Hematopoietic multipotent progenitor cell (in vitro differentiated cells): ENCODE measurements at regions not wholly inside any gene's neighbourhood (a gene's known extent, or its start where the extent isn't known, plus 50 kb on each side); places are given as distances from the start of the nearest gene placed in this dataset.
"Not testable (repeated sequence)": the region's sequence is repeated elsewhere in the genome, so short reads cannot be mapped to it uniquely, and the experiment has no call there.

Experiments used
- DNase-seq, 3 donors: peaks; one replicate each; pipeline ENCODE4 v3.0.0-alpha.2; 2011 to 2015; ENCODE audit warnings: low read depth in 2 of 3, low spot score in 2 of 3

- no peak for DNase-seq
Measured at GRCh38 chr9:89850631-89851325, 246.0 kb downstream of the GADD45G start.

- DNase-seq = no peak
Measured at GRCh38 chr9:89853161-89853560, 248.3 kb downstream of the GADD45G start.

DNA sequence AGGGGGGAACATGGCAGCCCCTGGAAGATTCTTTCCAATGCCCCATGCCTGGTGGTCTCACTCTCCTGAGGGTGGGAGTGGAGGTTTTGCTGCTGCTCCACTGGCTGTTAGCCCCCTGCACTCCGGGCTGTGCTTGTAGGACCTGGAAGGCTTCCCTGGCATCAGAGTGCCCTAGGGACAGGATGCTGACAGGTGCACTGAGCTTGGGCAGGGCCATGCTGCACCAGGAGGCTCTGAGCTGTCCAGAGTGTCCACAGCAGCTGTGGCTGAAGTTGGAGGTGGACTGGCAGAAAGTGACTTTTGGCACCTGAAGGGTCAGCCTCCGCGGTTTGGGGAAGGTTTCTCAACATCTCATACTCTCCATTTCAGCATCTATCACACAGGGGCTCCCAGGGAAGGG lies 249.1 kb downstream of the GADD45G start:
- no peak for DNase-seq

DNA sequence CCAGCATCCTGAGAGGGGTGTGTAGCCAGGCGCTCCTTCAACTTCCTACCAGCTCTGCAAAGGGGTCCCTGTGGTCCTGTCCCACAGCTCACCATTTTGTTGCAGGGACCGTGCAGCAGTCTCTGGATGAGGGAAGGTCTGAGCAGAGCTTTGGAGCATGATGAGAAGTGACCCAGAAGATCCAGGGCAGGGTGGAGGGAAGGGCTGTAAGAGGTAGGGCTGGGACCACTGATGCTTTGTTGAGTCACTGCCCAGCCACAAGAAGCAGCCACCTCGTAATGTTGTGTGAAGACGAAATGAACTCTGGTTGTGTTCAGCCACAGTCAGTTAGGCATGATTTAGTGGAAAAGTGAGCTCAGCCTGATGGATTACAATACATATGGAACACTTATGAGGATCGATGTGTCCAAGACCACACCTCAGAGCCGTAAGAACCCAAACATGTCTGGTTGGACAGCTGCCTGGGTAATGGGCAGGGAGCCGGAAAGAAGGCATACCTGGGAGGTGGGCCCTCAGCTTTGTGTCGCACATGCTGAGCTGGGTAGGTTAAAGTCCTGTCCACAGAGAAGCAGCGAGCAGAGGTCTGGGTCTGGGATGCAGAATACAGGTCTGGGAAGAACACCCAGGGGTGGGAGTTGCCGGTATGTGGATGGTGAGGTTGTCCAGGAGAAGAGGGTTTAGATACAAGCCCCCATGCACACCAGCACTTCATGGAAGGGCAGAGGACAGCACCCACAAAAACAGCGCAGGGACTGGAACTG lies 250.1 kb downstream of the GADD45G start:
- no peak for DNase-seq

- not testable (repeated sequence) for DNase-seq
Measured at GRCh38 chr9:89856296-89856695, 251.5 kb downstream of the GADD45G start.

- DNase-seq = not testable (repeated sequence)
Measured at GRCh38 chr9:89856950-89857349, 252.1 kb downstream of the GADD45G start.

GRCh38 chr9:89859842-89860241 lies 255.0 kb downstream of the GADD45G start:
- DNase-seq = not testable (repeated sequence)

DNA sequence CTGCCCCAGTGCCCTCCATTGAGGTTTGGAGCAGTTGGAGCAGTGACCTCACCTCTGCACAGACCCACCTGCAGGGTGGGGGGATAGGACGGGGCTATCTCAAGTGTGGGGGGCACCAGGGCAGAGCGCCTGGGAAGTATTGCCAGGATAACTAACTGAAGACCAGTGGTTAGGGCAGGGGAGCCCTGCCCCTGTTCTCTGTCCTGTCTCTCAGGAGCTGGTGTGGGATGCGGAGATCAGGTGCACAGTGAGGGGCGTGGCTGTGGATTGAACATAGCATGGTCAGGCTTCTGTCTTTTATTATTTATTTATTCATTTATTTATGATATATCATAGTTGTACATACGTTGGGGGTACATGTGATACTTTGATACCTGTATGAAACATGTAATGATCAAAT lies 256.6 kb downstream of the GADD45G start:
- DNase-seq = not testable (repeated sequence)

GRCh38 chr9:89862316-89862715 lies 257.5 kb downstream of the GADD45G start:
- peak in 1 of 3 donors; percentile 29 for DNase-seq

DNA sequence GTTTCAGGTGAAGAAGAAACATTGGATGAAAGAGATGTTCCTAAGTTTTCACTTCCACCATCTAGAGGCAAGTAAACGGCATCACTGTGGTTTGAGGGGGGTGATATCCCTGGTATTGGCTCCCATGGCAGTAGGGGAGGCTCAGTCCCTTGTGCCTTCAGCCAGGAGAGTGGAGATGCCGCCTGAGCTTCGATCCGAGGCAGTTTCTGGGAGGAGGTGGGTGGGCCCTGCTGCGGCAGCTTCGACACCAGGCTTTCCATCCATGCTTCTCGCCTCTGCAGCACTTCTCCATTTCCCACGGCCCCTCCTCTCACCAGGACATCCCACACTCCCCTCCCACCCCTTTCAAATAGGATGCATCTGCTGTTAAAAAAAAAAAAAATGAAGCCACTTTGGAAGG lies 258.3 kb downstream of the GADD45G start:
- DNase-seq = no peak

GRCh38 chr9:89863837-89864236 lies 259.0 kb downstream of the GADD45G start:
- DNase-seq = no peak

DNA sequence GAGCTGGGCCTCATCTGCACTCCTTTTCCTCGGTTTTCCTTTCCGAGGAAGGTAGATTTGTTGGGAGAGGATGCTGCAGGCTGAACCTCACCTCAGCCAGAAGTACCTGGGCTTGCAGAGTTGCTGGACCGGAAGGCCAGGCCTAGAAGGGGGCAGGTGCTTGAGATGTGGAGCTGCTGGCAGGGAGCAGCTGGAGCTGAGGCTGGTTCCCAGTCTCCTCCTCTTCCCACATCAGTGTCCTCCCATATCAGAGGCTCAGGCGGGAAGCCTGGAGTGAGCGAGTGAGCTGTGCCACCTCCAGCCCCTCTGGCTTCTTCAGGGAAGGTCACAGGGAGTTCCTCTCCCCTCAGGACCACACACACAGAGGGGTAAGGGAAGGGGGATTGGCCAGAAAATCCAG lies 259.4 kb downstream of the GADD45G start:
- no peak for DNase-seq

- no peak for DNase-seq
Measured at GRCh38 chr9:89864731-89865130, 259.9 kb downstream of the GADD45G start.

DNA sequence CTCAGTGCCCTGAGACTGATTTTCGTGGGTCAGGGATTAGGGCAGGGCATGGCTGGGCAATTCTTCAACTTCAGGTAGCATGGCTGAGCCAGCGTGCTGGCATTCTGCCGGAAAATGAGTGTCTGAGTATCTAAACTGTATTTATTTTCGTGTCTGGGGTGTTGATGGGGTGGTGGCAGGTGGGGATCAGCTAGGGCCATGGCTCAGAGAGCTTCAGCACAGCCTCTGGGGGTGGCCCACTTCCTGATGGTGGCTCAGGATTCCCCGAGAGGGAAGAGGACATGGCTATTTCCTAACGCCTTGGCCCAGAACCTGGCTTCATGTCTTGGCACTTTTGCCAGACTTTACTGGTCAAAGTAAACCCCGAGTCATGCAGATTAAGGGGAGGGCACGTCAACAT lies 260.5 kb downstream of the GADD45G start:
- DNase-seq = no peak

DNA sequence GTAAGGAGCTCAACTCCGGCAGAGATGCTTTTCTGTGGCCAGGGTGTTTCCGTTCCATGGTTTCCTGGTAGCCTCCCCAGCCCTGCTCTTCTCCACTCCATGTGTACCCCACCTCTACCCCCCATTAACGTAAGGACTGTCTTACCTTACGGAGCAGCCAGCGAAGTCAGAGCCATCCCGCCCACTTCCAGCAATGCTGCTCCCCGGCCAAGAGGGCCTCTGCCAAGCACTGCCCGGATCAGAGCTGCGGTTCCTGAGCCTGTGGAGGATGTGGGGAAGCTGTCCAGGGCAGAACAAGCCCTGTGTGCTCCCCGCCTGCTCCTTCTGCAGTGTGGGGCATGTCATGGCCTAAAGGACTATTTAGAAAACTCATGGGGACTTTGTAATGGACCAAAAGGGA lies 261.2 kb downstream of the GADD45G start:
- DNase-seq = no peak

DNA sequence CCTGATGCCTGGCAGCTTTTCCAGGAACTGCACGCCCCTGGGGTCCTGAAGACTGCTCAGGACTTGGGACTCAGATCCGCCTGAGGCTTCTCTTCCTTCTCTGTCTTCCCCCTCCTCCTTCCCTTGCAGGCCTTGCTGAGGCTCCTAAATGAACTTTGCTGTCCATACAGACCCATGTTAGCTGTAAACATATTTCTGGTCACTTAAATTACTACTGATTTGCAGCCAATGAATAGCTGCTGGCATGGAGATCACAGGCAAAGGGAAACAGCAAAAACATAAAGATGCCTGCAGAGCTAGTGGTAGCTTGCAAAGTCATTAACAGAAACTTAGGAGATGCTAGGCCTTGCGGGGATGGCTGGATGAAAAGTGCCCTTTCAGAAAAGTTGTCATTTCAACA lies 261.9 kb downstream of the GADD45G start:
- DNase-seq = no peak

GRCh38 chr9:89868100-89868499 lies 263.3 kb downstream of the GADD45G start:
- DNase-seq = no peak

- DNase-seq = no peak
Measured at GRCh38 chr9:89869793-89870580, 265.2 kb downstream of the GADD45G start.

DNA sequence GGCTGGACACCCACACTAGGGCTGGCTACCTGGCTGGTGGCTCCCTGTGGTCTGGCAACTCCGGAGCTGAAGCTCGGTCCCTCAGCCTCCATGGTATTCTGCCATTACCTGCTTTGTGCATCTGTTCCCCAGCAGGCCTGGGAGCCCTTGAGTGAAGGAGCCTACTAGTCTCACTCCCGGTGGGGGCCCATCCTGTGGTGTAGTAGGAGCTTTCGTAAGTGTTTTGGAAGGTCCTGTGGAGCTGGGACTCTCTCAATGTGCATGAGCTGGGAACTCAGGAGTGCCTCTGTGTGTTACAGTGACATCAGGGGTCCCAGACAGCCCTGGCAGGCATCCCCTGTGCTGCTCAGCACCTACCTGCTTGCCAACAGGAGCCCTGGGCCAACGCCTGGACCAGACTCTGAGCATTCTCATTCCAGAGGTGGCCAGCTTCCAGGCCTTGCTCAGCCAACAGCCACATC lies 267.1 kb downstream of the GADD45G start:
- no peak for DNase-seq

- no peak for DNase-seq
Measured at GRCh38 chr9:89872426-89872912, 267.7 kb downstream of the GADD45G start.
